ENCODE measurements at regions not wholly inside any gene's neighbourhood (a gene's known extent, or its start where the extent isn't known, plus 50 kb on each side); places are given as distances from the start of the nearest gene placed in this dataset.
A peak's percentile ranks its signal among the peaks of the same experiment; 100 is the strongest.

DNA sequence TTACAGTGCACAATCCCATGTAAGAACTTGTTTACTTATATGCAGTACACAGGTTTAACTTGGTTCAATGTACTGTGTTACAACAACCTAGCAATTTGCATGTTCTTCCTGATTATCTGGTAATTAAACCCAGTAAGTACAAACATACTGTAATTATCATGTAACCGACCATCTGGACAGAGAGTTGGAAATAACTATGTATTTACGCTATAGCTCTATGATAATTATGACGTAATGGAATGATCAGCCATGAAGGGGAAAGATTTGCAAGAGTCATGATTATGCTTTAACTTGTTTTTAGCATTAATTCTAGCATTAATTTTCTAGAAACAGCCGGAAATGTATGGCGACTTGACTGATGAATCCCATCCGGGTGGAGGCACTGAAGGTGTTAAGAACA, 74.8 kb upstream of the SALL1 start:
- Histone ChIP-seq H3K4me2 (ENCODE audit: low read depth, low read length) (no peak overlapping the region), H2AFZ (ENCODE audit: low read length) (no peak overlapping the region), H3K4me1 (ENCODE audit: insufficient read depth, low read length) (peaks cover 9% of the 10 kb centered on the region), H3K27me3 (ENCODE audit: control insufficient read depth in 1 of 2, insufficient read depth in 2 of 2, low read length in 2 of 2) (no peaks in the 10 kb centered on the region), H4K20me1 (ENCODE audit: insufficient read depth, low read length) (no peaks in the 10 kb centered on the region), H3K9ac (ENCODE audit: insufficient read depth, low read depth, low read length) (no peak overlapping the region), H3K36me3 (replicated peaks in 1 of 2; ENCODE audit: control insufficient read depth in 1 of 2, insufficient read depth in 2 of 2, low read length in 2 of 2) (no peaks in the 10 kb centered on the region), H3K9me3 (ENCODE audit: low read length) (no peaks in the 10 kb centered on the region), H3K79me2 (ENCODE audit: insufficient read depth, low read length) (no peaks in the 10 kb centered on the region), H3K4me3 (replicated peaks in 1 of 3; ENCODE audit: insufficient read depth in 1 of 3, low read depth in 2 of 3, low read length in 3 of 3) (no peak overlapping the region), H3K27ac (ENCODE audit: extremely low read length, insufficient read depth, low read length) (no peak overlapping the region)
- 72% methylated on average over 6 of the region's 6 CpGs for WGBS (ENCODE audit: low lambda C conversion rate)
- POLR2A ChIA-PET = no interaction called here
- DNase-seq (ENCODE audit: low spot score) (no peak), ATAC-seq (no peak), FAIRE-seq (no peak)
- CTCF ChIA-PET (ENCODE audit: low intra/inter-chr PET ratio, low total read pairs) = no interaction called here
- intact Hi-C loops (cut with micrococcal nuclease; ENCODE audit: unreplicated experiment) (no loop called here), in situ Hi-C loops (cut with HindIII; ENCODE audit: extremely low pct_ligation_motif_present, low pct_unique_long_range_greater_than_20kb) (no loop called here)
- no TSS peak for BruUV-seq (replicated peaks)
- TF ChIP-seq TEF (CRISPR knock-in tag; IDR thresholded peaks at IDR 0.05) = no peak
- peak; percentile 99 for TF ChIP-seq ATF7 (IDR thresholded peaks at IDR 0.05)
- TF ChIP-seq ATF7 (CRISPR knock-in tag; IDR thresholded peaks at IDR 0.05) = no peak
- no peak for TF ChIP-seq NRL (CRISPR knock-in tag; IDR thresholded peaks at IDR 0.05; ENCODE audit: borderline replicate concordance)
- no peak for TF ChIP-seq BCL6 (CRISPR knock-in tag; IDR thresholded peaks at IDR 0.05)
- TF ChIP-seq CBX2 (IDR thresholded peaks at IDR 0.05; ENCODE audit: low read depth, low read length) = no peak
- no peak for TF ChIP-seq CBX2 (CRISPR knock-in tag; IDR thresholded peaks at IDR 0.05; ENCODE audit: low read depth)
- no peak for TF ChIP-seq GATA4 (IDR thresholded peaks at IDR 0.05; ENCODE audit: borderline replicate concordance, low read depth)
- TF ChIP-seq KDM6A (CRISPR knock-in tag; IDR thresholded peaks at IDR 0.05; ENCODE audit: low read depth) = no peak
- TF ChIP-seq, protein P1, sequence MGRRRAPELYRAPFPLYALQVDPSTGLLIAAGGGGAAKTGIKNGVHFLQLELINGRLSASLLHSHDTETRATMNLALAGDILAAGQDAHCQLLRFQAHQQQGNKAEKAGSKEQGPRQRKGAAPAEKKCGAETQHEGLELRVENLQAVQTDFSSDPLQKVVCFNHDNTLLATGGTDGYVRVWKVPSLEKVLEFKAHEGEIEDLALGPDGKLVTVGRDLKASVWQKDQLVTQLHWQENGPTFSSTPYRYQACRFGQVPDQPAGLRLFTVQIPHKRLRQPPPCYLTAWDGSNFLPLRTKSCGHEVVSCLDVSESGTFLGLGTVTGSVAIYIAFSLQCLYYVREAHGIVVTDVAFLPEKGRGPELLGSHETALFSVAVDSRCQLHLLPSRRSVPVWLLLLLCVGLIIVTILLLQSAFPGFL (CRISPR knock-in tag; IDR thresholded peaks at IDR 0.05) = no peak
- TF ChIP-seq ZNF382 (CRISPR knock-in tag; IDR thresholded peaks at IDR 0.05; ENCODE audit: borderline replicate concordance) = no peak
- no peak for TF ChIP-seq TOE1 (CRISPR knock-in tag; IDR thresholded peaks at IDR 0.05)
- TF ChIP-seq HNF4A (CRISPR knock-in tag; IDR thresholded peaks at IDR 0.05) = no peak
- TF ChIP-seq HDAC2 (CRISPR knock-in tag; IDR thresholded peaks at IDR 0.05) = no peak
- TF ChIP-seq, protein P2, sequence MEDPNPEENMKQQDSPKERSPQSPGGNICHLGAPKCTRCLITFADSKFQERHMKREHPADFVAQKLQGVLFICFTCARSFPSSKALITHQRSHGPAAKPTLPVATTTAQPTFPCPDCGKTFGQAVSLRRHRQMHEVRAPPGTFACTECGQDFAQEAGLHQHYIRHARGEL (CRISPR knock-in tag; IDR thresholded peaks at IDR 0.05) = no peak
- TF ChIP-seq CREB1 (IDR thresholded peaks at IDR 0.05) = peak; percentile 82
- no peak for TF ChIP-seq CREB1 (CRISPR knock-in tag; IDR thresholded peaks at IDR 0.05)
- TF ChIP-seq, protein P3, sequence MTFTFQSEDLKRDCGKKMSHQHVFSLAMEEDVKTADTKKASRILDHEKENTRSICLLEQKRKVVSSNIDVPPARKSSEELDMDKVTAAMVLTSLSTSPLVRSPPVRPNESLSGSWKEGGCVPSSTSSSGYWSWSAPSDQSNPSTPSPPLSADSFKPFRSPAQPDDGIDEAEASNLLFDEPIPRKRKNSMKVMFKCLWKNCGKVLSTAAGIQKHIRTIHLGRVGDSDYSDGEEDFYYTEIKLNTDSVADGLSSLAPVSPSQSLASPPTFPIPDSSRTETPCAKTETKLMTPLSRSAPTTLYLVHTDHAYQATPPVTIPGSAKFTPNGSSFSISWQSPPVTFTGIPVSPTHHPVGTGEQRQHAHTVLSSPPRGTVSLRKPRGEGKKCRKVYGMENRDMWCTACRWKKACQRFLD (CRISPR knock-in tag; IDR thresholded peaks at IDR 0.05; ENCODE audit: borderline replicate concordance) = no peak
